Breast epithelium (tissue), 3 donors: ENCODE measurements at regions not wholly inside any gene's neighbourhood (a gene's known extent, or its start where the extent isn't known, plus 50 kb on each side); places are given as distances from the start of the nearest gene placed in this dataset.

Experiments used
- CTCF ChIP-seq, 3 donors: fragments of 450-650 bp; IDR thresholded peaks; one replicate each; pipeline ENCODE4 v1.5.1; 2016 to 2017; ENCODE audit warnings: antibody characterized with exemption in 3 of 3, mild to moderate bottlenecking in 3 of 3, moderate library complexity in 3 of 3
- POLR2A ChIP-seq: fragments of 450-650 bp; IDR thresholded peaks from one replicate; pipeline ENCODE4 v1.6.1; 2016; ENCODE audit warnings: antibody characterized with exemption, mild to moderate bottlenecking, moderate library complexity

- TF ChIP-seq POLR2A (no peak), CTCF (IDR thresholded peaks at IDR 0.05) (peak in 1 of 3 donors; percentile 12)
Measured at GRCh38 chr10:31622978-31623377, 304.0 kb downstream of the ZEB1 start.
